Neutrophil (primary cell): ENCODE measurements at regions not wholly inside any gene's neighbourhood (a gene's known extent, or its start where the extent isn't known, plus 50 kb on each side); places are given as distances from the start of the nearest gene placed in this dataset.
"Not testable (repeated sequence)": the region's sequence is repeated elsewhere in the genome, so short reads cannot be mapped to it uniquely, and the experiment has no call there.

ENCODE experiments used
- H3K27ac ChIP-seq: fragments of 200-600 bp; sonication (generic); 2 replicates; pipeline ENCODE4 v1.5.1; 2016; ENCODE audit warnings: mild to moderate bottlenecking, moderate library complexity
- H3K27me3 ChIP-seq: fragments of 200-600 bp; sonication (generic); 2 replicates; pipeline ENCODE4 v1.6.0; 2016; ENCODE audit warnings: mild to moderate bottlenecking
- H3K36me3 ChIP-seq: fragments of 200-600 bp; sonication (generic); 2 replicates; pipeline ENCODE4 v1.5.1; 2017
- H3K4me1 ChIP-seq, 2 experiments: fragments of 200-600 bp in 1 of 2; sonication (generic) in 1 of 2; 1 replicate in 1 of 2; 2 replicates in 1 of 2; pipeline versions ENCODE4 v1.5.1 to v1.6.1; 2013 to 2016; ENCODE audit warnings: low read depth in 1 of 2, low read length in 1 of 2, mild to moderate bottlenecking in 1 of 2, moderate library complexity in 1 of 2; ENCODE audit not compliant: control insufficient read depth in 1 of 2, insufficient read depth in 1 of 2
- H3K4me3 ChIP-seq, 2 experiments: fragments of 200-600 bp in 1 of 2; sonication (generic) in 1 of 2; 1 replicate in 1 of 2; 2 replicates in 1 of 2; pipeline ENCODE4 v1.5.1; 2013 to 2016; ENCODE audit warnings: low read depth in 1 of 2, low read length in 1 of 2, mild to moderate bottlenecking in 1 of 2, moderate library complexity in 1 of 2
- H3K9me3 ChIP-seq: fragments of 200-600 bp; sonication (generic); 2 replicates; pipeline ENCODE4 v1.5.1; 2016
- CTCF ChIP-seq: fragments of 200-600 bp; sonication (generic); IDR thresholded peaks from 2 replicates; pipeline ENCODE4 v1.5.1; 2016; ENCODE audit warnings: antibody characterized with exemption

- H3K4me3 ChIP-seq: no peak overlapping the region
- H3K27ac ChIP-seq: no peak overlapping the region
- no peaks in the 10 kb centered on the region for H3K36me3 ChIP-seq
- no peaks in the 10 kb centered on the region for H3K9me3 ChIP-seq
- H3K27me3 ChIP-seq: peaks cover 72% of the 10 kb centered on the region
- no peak for TF ChIP-seq CTCF
- H3K4me1 ChIP-seq: no peaks in the 10 kb centered on the region
Observed at GRCh38 chr1:204777591-204777990, 92.1 kb upstream of the LRRN2 start.

GRCh38 chr1:204780630-204781029 is 90.0 kb upstream of the NFASC start:
- H3K27ac ChIP-seq: no peak overlapping the region
- no peak for TF ChIP-seq CTCF
- no peak overlapping the region for H3K4me3 ChIP-seq
- no peaks in the 10 kb centered on the region for H3K4me1 ChIP-seq
- peaks cover 53% of the 10 kb centered on the region for H3K27me3 ChIP-seq
- no peaks in the 10 kb centered on the region for H3K9me3 ChIP-seq
- no peaks in the 10 kb centered on the region for H3K36me3 ChIP-seq

- no peak overlapping the region for H3K27ac ChIP-seq
- no peaks in the 10 kb centered on the region for H3K36me3 ChIP-seq
- peaks cover 52% of the 10 kb centered on the region for H3K27me3 ChIP-seq
- no peak overlapping the region for H3K4me3 ChIP-seq
- no peaks in the 10 kb centered on the region for H3K4me1 ChIP-seq
- TF ChIP-seq CTCF: no peak
- no peaks in the 10 kb centered on the region for H3K9me3 ChIP-seq
Observed at GRCh38 chr1:204782118-204782700, 88.5 kb upstream of the NFASC start.

GRCh38 chr1:204785023-204785422 is 85.6 kb upstream of the NFASC start:
- H3K4me1 ChIP-seq, H3K27ac ChIP-seq, H3K36me3 ChIP-seq, H3K4me3 ChIP-seq, H3K9me3 ChIP-seq: not testable (repeated sequence)
- peaks cover 50% of the 10 kb centered on the region for H3K27me3 ChIP-seq

- H3K27me3 ChIP-seq: peaks cover 33% of the 10 kb centered on the region
- no peak overlapping the region for H3K27ac ChIP-seq
- H3K4me3 ChIP-seq: no peak overlapping the region
- H3K36me3 ChIP-seq: no peaks in the 10 kb centered on the region
- H3K4me1 ChIP-seq: no peaks in the 10 kb centered on the region
- no peak for TF ChIP-seq CTCF
- no peaks in the 10 kb centered on the region for H3K9me3 ChIP-seq
Observed at GRCh38 chr1:204788470-204788869, 82.2 kb upstream of the NFASC start.

GRCh38 chr1:204791453-204792353 is 79.0 kb upstream of the NFASC start:
- peaks cover 22% of the 10 kb centered on the region for H3K27me3 ChIP-seq

More at GRCh38 chr1:204791453-204792353, 79.0 kb upstream of the NFASC start:
- no peaks in the 10 kb centered on the region for H3K4me1 ChIP-seq
- no peak overlapping the region for H3K4me3 ChIP-seq
- peak; percentile 48 for TF ChIP-seq CTCF
- no peak overlapping the region for H3K27ac ChIP-seq
- no peaks in the 10 kb centered on the region for H3K36me3 ChIP-seq
- H3K9me3 ChIP-seq: no peaks in the 10 kb centered on the region
